Keratinocyte (primary cell): ENCODE measurements at regions not wholly inside any gene's neighbourhood (a gene's known extent, or its start where the extent isn't known, plus 50 kb on each side); places are given as distances from the start of the nearest gene placed in this dataset.

Source experiments
- CTCF ChIP-seq, 3 experiments: IDR thresholded peaks in 1 of 3; conservative IDR thresholded peaks in 1 of 3; optimal IDR thresholded peaks in 1 of 3; 2 replicates in 2 of 3; 3 replicates in 1 of 3; pipeline versions ENCODE3 to v1.5.1; 2011; ENCODE audit warnings: low read length in 3 of 3, mild to moderate bottlenecking in 3 of 3, moderate library complexity in 2 of 3, control low read depth in 1 of 3, inconsistent platforms in 1 of 3; ENCODE audit not compliant: insufficient read depth in 2 of 3; ENCODE audit errors: extremely low read depth in 1 of 3
- EZH2 ChIP-seq: IDR thresholded peaks from one replicate; pipeline ENCODE4 v1.6.1; 2012; ENCODE audit warnings: inconsistent platforms, mild to moderate bottlenecking, low read length, moderate library complexity

- TF ChIP-seq CTCF (optimal IDR thresholded peaks at IDR 0.05 in 1 of 3, IDR thresholded peaks at IDR 0.05 in 1 of 3, conservative IDR thresholded peaks at IDR 0.05 in 1 of 3; ENCODE audit: extremely low read depth in 1 of 3, insufficient read depth in 2 of 3, low read length in 3 of 3) (no peak), EZH2 (no peak)
Measured at GRCh38 chr6:144877118-144877517, 592.0 kb downstream of the UTRN start.
